ENCODE measurements at regions not wholly inside any gene's neighbourhood (a gene's known extent, or its start where the extent isn't known, plus 50 kb on each side); places are given as distances from the start of the nearest gene placed in this dataset.

DNA sequence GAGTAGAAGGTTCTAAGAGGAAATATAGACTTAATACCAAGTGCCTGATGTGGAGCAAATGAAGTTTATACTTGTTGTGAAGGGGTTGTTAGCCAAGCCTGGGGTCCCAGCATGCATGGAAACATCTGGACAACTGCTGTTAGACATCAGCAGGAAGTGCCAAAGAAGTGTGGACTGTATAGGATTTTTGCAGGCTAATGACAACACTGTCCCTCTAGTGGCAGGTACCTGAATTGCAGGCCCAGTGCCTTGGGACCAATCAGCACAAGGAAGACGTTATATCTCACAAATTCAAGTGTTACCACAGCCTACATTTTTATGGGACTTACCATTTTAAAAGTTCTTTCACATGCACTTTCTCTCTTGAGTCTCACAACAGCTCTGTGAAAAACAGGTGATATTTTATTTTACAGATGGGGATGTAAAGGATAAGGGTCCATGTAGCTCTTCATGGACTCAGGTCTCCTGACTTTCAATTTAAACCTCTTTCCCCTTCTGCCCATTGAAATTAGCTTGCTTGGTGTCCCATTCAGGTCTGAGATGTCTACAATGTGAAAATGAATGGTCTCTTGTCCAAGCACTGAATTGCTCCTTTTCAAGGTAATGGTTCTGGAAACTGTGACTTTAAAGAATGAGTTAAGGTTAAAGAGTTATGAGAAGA lies 89.0 kb upstream of the MAP1B start:
- TF ChIP-seq, protein P1, sequence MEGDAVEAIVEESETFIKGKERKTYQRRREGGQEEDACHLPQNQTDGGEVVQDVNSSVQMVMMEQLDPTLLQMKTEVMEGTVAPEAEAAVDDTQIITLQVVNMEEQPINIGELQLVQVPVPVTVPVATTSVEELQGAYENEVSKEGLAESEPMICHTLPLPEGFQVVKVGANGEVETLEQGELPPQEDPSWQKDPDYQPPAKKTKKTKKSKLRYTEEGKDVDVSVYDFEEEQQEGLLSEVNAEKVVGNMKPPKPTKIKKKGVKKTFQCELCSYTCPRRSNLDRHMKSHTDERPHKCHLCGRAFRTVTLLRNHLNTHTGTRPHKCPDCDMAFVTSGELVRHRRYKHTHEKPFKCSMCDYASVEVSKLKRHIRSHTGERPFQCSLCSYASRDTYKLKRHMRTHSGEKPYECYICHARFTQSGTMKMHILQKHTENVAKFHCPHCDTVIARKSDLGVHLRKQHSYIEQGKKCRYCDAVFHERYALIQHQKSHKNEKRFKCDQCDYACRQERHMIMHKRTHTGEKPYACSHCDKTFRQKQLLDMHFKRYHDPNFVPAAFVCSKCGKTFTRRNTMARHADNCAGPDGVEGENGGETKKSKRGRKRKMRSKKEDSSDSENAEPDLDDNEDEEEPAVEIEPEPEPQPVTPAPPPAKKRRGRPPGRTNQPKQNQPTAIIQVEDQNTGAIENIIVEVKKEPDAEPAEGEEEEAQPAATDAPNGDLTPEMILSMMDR (IDR thresholded peaks at IDR 0.05), result peak; percentile 91
- no peak for TF ChIP-seq ZFX (IDR thresholded peaks at IDR 0.05; ENCODE audit: borderline replicate concordance)

Data from 22Rv1 (cell line).